ENCODE measurements at regions not wholly inside any gene's neighbourhood (a gene's known extent, or its start where the extent isn't known, plus 50 kb on each side); places are given as distances from the start of the nearest gene placed in this dataset.

DNA sequence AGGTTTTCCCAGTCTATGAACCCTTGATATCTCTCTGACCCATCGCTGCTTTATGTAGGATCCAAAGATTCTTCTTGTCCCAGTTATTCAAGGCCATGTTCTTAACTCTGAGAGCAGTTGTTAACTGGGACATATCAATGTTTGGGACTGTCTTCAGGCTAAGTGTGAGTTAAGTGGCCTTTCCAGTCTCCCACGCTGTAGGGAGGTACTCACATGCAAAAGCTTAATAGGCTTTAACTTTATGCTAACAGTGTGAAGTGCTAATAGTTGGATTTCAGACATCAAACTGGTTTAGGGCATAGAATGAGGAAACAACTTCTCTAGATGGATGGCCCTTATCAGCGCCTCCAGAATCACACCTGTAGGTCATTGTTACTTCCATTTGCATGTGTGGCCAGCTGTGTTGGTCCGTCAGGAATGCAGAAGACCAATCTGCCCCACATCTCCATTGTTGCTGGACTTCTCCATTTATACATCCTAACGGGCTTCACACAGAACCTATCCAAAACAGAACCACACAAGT lies 104.7 kb upstream of the MBNL2 start:
- TF ChIP-seq CTCF (IDR thresholded peaks at IDR 0.05 in 2 of 3, conservative IDR thresholded peaks at IDR 0.05 in 1 of 3; ENCODE audit: borderline replicate concordance in 1 of 3, insufficient read depth in 1 of 3, low read depth in 2 of 3, low read length in 2 of 3) (no peak), EZH2phosphoT487 (IDR thresholded peaks at IDR 0.05; ENCODE audit: borderline replicate concordance) (no peak), SRF (IDR thresholded peaks at IDR 0.05; ENCODE audit: low read depth) (no peak), POLR2A (IDR thresholded peaks at IDR 0.05; ENCODE audit: borderline replicate concordance, extremely low read depth, insufficient read depth, insufficient read length) (no peak), MAX (IDR thresholded peaks at IDR 0.05) (no peak), ZFX (IDR thresholded peaks at IDR 0.05) (no peak), CEBPB (IDR thresholded peaks at IDR 0.05; ENCODE audit: low read depth) (no peak), TCF7L2 (IDR thresholded peaks at IDR 0.05; ENCODE audit: borderline replicate concordance, extremely low read depth, insufficient read depth, insufficient read length) (no peak), SP1 (IDR thresholded peaks at IDR 0.05; ENCODE audit: low read depth) (no peak), ATF3 (IDR thresholded peaks at IDR 0.05) (no peak), FOSL1 (IDR thresholded peaks at IDR 0.05; ENCODE audit: low read depth) (no peak), POLR2AphosphoS5 (IDR thresholded peaks at IDR 0.05; ENCODE audit: low read depth, low read length) (no peak), EZH2 (IDR thresholded peaks at IDR 0.05) (no peak), SIN3A (IDR thresholded peaks at IDR 0.05; ENCODE audit: low read depth) (no peak)
